ENCODE measurements at regions not wholly inside any gene's neighbourhood (a gene's known extent, or its start where the extent isn't known, plus 50 kb on each side); places are given as distances from the start of the nearest gene placed in this dataset.

DNA sequence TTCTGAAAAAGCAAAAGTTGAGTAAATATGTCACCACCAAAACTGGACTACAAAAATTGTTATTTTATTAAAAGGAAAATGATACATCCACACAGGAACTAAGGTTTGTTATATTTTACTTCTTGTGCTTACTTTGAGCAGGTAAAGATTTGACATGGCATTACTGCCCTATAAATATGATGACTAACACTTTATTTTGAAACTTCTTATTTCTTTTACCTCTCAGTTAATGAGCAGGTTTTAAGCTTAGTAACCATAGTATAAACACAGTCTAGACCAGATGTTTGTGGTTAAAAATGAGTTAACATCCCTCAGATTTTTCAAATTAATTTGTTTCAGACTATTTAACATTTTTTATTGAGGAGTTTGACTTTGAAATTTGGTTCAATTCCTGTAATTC is 862.5 kb upstream of the USP15 start:
- TF ChIP-seq, protein P1, sequence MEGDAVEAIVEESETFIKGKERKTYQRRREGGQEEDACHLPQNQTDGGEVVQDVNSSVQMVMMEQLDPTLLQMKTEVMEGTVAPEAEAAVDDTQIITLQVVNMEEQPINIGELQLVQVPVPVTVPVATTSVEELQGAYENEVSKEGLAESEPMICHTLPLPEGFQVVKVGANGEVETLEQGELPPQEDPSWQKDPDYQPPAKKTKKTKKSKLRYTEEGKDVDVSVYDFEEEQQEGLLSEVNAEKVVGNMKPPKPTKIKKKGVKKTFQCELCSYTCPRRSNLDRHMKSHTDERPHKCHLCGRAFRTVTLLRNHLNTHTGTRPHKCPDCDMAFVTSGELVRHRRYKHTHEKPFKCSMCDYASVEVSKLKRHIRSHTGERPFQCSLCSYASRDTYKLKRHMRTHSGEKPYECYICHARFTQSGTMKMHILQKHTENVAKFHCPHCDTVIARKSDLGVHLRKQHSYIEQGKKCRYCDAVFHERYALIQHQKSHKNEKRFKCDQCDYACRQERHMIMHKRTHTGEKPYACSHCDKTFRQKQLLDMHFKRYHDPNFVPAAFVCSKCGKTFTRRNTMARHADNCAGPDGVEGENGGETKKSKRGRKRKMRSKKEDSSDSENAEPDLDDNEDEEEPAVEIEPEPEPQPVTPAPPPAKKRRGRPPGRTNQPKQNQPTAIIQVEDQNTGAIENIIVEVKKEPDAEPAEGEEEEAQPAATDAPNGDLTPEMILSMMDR (conservative IDR thresholded peaks at IDR 0.05) = no peak
- no peak for TF ChIP-seq ZFX (IDR thresholded peaks at IDR 0.05)
